ENCODE measurements at regions not wholly inside any gene's neighbourhood (a gene's known extent, or its start where the extent isn't known, plus 50 kb on each side); places are given as distances from the start of the nearest gene placed in this dataset.

- TF ChIP-seq KDM4A (IDR thresholded peaks at IDR 0.05; ENCODE audit: low read depth, low read length, severe bottlenecking) (no peak), TEAD4 (IDR thresholded peaks at IDR 0.05; ENCODE audit: low read depth, low read length) (no peak), RFX5 (IDR thresholded peaks at IDR 0.05; ENCODE audit: borderline replicate concordance, low read depth, low read length) (no peak), CTBP2 (IDR thresholded peaks at IDR 0.05; ENCODE audit: borderline replicate concordance, insufficient read depth, insufficient read length, low read length) (no peak), TCF12 (IDR thresholded peaks at IDR 0.05; ENCODE audit: low read depth, low read length) (no peak)
- TF ChIP-seq, protein P1, sequence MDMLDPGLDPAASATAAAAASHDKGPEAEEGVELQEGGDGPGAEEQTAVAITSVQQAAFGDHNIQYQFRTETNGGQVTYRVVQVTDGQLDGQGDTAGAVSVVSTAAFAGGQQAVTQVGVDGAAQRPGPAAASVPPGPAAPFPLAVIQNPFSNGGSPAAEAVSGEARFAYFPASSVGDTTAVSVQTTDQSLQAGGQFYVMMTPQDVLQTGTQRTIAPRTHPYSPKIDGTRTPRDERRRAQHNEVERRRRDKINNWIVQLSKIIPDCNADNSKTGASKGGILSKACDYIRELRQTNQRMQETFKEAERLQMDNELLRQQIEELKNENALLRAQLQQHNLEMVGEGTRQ (IDR thresholded peaks at IDR 0.05; ENCODE audit: low read length) = no peak
- Histone ChIP-seq H3K4me2 (ENCODE audit: insufficient read depth in 1 of 2, low read depth in 2 of 2, low read length in 2 of 2) (no peak overlapping the region), H2AFZ (ENCODE audit: low read length) (no peak overlapping the region), H4K91ac (replicated peaks; ENCODE audit: insufficient read length, low read length) (no peak overlapping the region), H3K4me1 (replicated peaks in 1 of 4; ENCODE audit: control insufficient read depth in 3 of 4, insufficient read depth in 4 of 4, low read length in 3 of 4) (no peaks in the 10 kb centered on the region), H3K14ac (ENCODE audit: insufficient read length) (no peak overlapping the region), H3K36me3 (ENCODE audit: control insufficient read depth in 2 of 4, insufficient read depth in 4 of 4, low read length in 3 of 4) (no peaks in the 10 kb centered on the region), H3K79me2 (ENCODE audit: control insufficient read depth in 1 of 2, insufficient read depth in 2 of 2, low read length in 2 of 2) (no peaks in the 10 kb centered on the region), H3K4me3 (ENCODE audit: extremely low read depth in 1 of 4, insufficient read depth in 2 of 4, low read depth in 3 of 4, low read length in 4 of 4) (no peak overlapping the region), H2BK5ac (ENCODE audit: low read depth, low read length) (no peak overlapping the region), H3K18ac (ENCODE audit: extremely low read depth, low read length) (no peak overlapping the region), H3K79me1 (ENCODE audit: low read depth, low read length) (no peaks in the 10 kb centered on the region), H4K8ac (ENCODE audit: extremely low read depth, insufficient read depth, low read length) (no peak overlapping the region), H4K5ac (ENCODE audit: insufficient read length, low read depth, low read length) (no peak overlapping the region), H3K9me3 (ENCODE audit: insufficient read depth in 2 of 2, low read depth in 1 of 2, low read length in 1 of 2) (no peaks in the 10 kb centered on the region), H4K20me1 (replicated peaks in 1 of 2; ENCODE audit: control insufficient read depth in 1 of 2, insufficient read depth in 2 of 2, low read length in 2 of 2) (no peaks in the 10 kb centered on the region), H2BK12ac (ENCODE audit: low read depth, low read length) (no peak overlapping the region), H3K27ac (ENCODE audit: low read depth, low read length) (no peak overlapping the region), H2AK5ac (ENCODE audit: low read depth, low read length) (no peak overlapping the region), H3K23me2 (ENCODE audit: low read depth, low read length) (no peaks in the 10 kb centered on the region), H3K9ac (replicated peaks in 1 of 4; ENCODE audit: extremely low read depth in 1 of 4, low read depth in 3 of 4, low read length in 3 of 4) (no peak overlapping the region), H3K23ac (ENCODE audit: insufficient read length) (no peak overlapping the region), H2BK20ac (ENCODE audit: low read length) (no peak overlapping the region), H2BK120ac (replicated peaks; ENCODE audit: low read depth, low read length) (no peak overlapping the region), H3K56ac (replicated peaks; ENCODE audit: insufficient read length, low read depth, low read length) (no peak overlapping the region), H3K27me3 (replicated peaks in 1 of 4; ENCODE audit: control insufficient read depth in 3 of 4, extremely low read depth in 1 of 4, insufficient read depth in 3 of 4, low read length in 3 of 4) (no peaks in the 10 kb centered on the region), H3K4ac (replicated peaks; ENCODE audit: insufficient read length, low read depth, low read length) (no peak overlapping the region), H2BK15ac (ENCODE audit: low read length) (no peak overlapping the region)
- FAIRE-seq (no peak), DNase-seq (ENCODE audit: low read depth in 1 of 2, low spot score in 2 of 2) (no peak)
- 75% methylated on average over 1 of the region's 1 CpG; no CpG with 5 or more reads in 1 of the 2 experiments for WGBS, 2 experiments (ENCODE audit: extremely low coverage in 1 of 2, insufficient coverage in 1 of 2, insufficient read length in 1 of 2, insufficient replicate concordance in 2 of 2, low coverage in 1 of 2, low lambda C conversion rate in 2 of 2, missing lambda C conversion rate in 1 of 2)
- ChIA-PET CTCF (ENCODE audit: partially characterized antibody) (no interaction called here), POLR2A (ENCODE audit: partially characterized antibody) (no interaction called here)
Measured at GRCh38 chr5:89471541-89471940, 588.6 kb upstream of the MEF2C start.
